Transverse colon (tissue), 4 donors: ENCODE measurements at regions not wholly inside any gene's neighbourhood (a gene's known extent, or its start where the extent isn't known, plus 50 kb on each side); places are given as distances from the start of the nearest gene placed in this dataset.

Experiments
- CTCF ChIP-seq, 5 experiments: fragments of 200-600 bp in 3 of 5; fragments of 450-650 bp in 2 of 5; sonication (generic) in 3 of 5; IDR thresholded peaks; 1 replicate in 2 of 5; 2 replicates in 3 of 5; pipeline ENCODE4 v1.5.1; 2016 to 2017; ENCODE audit warnings: antibody characterized with exemption in 5 of 5, inconsistent platforms in 3 of 5, mild to moderate bottlenecking in 2 of 5, moderate library complexity in 1 of 5
- EP300 ChIP-seq: sonication (generic); formaldehyde crosslinking; IDR thresholded peaks from one replicate; pipeline ENCODE4 v1.6.1; 2017; ENCODE audit warnings: antibody characterized with exemption, low read depth
- POLR2A ChIP-seq: fragments of 450-650 bp; IDR thresholded peaks from one replicate; pipeline ENCODE4 v1.6.1; 2016; ENCODE audit warnings: antibody characterized with exemption, mild to moderate bottlenecking, moderate library complexity
- POLR2AphosphoS5 ChIP-seq, 3 donors: sonication (generic); formaldehyde crosslinking; IDR thresholded peaks; one replicate each; pipeline ENCODE4 v1.6.1; 2016; ENCODE audit warnings: antibody characterized with exemption in 3 of 3

GRCh38 chr2:16570516-16570915 is 95.1 kb downstream of the CYRIA start:
- TF ChIP-seq CTCF (IDR thresholded peaks at IDR 0.05), result no peak
- TF ChIP-seq EP300, result no peak
- TF ChIP-seq POLR2A, result no peak
- TF ChIP-seq POLR2AphosphoS5 (IDR thresholded peaks at IDR 0.05), result no peak
